GM10266 (cell line): ENCODE measurements at regions not wholly inside any gene's neighbourhood (a gene's known extent, or its start where the extent isn't known, plus 50 kb on each side); places are given as distances from the start of the nearest gene placed in this dataset.

Experiments used
- DNase-seq: peaks from one replicate; pipeline ENCODE4 v3.0.0; 2012; ENCODE audit errors: extremely low spot score
- TF ChIP-seq, protein P1 (sequence below): IDR thresholded peaks from 2 replicates; pipeline ENCODE4 v1.5.1; 2012; ENCODE audit warnings: mild to moderate bottlenecking, low read depth; ENCODE audit not compliant: control insufficient read depth, insufficient read depth; ENCODE audit errors: missing control alignments

DNA sequence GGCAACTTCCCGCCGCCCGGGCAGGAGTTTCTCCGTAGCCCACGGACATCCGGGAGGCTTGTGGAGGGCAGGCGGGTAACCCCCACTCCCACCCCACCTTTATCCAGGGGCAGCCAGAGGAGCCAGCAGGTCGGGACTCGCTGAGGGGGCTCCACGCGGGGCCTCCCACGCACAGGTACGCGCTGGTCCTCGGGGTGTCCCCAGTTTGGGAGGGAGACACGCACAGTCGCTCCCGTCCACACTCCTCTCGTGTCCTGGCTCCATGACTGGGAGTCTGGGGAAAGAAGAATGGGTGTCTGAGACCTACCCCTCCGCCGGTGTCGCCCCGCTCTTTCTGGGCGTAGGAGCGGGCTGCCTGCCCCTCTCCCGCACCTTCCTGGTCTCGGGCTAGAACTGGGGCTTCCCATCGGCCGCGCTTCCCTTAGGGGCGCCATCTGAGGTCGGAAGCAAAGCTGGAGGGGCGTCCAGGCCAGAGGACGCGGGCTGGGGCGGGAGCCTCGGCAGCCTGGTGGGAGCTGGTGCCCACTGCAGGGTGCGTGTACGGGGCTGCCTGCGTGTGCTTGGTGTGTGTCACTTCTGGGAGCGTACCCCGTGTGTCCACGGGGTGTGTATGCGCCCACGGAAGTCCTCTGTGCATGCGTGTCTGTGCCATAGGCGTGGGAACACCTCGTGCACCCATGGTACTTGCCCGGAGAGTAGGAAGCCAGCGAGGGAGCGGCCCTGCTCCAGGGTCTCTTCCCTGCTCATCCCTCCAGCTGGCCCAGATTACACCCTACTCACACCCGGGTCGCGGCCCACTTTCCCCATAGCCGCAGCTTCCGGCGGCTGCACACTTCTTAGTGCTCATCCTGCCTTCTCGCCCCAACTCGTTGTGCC lies 73.0 kb upstream of the LEP start:
- DNase-seq: no peak
- TF ChIP-seq, protein P1, sequence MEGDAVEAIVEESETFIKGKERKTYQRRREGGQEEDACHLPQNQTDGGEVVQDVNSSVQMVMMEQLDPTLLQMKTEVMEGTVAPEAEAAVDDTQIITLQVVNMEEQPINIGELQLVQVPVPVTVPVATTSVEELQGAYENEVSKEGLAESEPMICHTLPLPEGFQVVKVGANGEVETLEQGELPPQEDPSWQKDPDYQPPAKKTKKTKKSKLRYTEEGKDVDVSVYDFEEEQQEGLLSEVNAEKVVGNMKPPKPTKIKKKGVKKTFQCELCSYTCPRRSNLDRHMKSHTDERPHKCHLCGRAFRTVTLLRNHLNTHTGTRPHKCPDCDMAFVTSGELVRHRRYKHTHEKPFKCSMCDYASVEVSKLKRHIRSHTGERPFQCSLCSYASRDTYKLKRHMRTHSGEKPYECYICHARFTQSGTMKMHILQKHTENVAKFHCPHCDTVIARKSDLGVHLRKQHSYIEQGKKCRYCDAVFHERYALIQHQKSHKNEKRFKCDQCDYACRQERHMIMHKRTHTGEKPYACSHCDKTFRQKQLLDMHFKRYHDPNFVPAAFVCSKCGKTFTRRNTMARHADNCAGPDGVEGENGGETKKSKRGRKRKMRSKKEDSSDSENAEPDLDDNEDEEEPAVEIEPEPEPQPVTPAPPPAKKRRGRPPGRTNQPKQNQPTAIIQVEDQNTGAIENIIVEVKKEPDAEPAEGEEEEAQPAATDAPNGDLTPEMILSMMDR: no peak

DNA sequence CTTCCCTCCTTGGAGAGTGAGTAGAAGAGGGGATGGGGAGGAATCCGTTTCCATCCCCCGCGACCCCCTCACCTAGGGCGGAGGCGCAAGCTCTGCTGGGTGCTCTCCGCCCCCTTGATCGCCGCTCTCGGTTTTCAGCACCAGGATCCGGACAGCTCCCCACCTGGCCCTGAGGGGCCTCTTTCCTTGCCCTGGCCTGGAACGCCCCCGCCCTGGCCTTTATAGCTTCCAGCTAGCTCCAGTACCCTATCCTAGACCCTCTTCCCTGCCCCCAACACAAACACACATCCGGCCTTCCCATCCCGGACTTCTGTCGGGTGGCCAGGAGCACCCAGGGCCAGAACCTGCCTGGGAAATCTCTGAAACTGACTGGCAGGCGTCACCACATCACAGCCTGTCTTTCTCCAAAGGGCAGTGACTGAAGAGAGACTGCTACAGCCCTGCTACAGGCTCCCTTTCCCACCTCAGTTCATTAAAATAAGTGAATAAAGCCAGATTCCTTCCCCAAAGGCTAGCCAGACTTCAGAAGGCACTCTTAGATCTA lies 72.3 kb upstream of the LEP start:
- peak; percentile 53 for DNase-seq
- TF ChIP-seq, protein P1: no peak

DNA sequence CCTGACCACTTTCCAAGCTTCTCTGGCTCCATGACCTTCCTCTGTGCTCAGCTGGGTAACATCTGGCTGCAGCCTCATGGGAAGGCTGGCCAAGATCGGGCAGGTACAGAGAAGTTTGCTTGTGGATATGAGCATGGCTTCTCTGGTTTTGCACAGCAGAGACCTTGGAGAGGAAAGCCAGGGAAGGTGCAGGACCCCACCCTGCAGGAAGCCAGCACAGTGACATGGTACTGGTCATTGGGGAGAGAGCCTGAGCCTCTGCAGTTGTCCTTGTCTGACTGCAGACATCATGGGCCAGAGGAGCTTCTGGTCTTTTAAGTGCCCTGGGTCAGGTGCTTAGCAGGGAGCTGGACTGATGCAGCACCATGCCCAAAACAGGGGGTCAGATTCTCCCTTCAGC lies 70.6 kb upstream of the LEP start:
- TF ChIP-seq, protein P1: no peak
- no peak for DNase-seq

DNA sequence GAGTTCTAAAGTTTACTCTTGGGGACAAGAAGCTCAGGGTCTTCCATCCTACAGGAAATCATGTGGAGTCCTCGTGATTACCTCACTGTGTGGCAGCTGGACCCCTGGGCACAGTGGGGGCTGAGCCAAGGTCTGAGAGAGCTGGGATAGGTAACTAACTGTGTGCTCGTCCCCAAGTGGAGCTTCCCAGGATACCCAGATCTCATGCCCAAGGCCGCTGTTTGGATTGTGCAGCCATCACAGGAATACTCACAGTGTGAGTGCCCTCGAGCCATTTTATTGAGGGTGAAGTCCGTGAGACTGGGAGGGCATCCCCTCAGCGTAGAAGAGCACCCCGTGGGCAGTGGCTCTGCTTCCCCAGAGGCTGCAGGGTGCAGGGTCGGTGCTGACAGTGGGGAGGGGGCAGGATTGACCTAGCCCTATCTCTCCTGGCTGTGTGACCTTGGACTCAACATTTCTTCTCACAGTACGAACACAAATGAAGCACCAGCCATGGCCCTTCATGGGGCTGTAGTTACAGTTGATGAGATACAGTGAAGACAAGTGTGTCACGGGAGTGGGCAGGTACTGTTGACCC lies 69.6 kb upstream of the LEP start:
- DNase-seq: no peak
- TF ChIP-seq, protein P1: no peak

DNA sequence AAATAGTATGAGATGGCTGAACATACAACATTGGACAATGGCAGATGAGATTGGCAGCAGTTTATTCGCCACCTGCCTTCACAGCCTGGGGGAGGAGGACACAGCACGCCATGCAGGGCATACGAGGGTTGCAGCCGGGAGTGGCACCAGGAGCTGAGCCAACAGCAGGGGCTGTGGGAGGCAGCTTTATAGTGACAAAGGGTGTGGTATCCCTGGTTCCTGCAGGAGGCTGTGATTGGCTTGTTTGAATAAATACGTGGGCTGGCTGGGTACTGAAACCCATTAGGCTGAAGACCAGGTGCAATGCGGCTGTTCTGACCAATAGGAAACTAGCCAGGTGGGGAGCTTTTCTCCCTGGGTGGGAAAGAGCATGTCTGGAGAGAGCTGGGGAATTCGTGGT lies 68.9 kb upstream of the LEP start:
- no peak for DNase-seq
- TF ChIP-seq, protein P1: no peak

DNA sequence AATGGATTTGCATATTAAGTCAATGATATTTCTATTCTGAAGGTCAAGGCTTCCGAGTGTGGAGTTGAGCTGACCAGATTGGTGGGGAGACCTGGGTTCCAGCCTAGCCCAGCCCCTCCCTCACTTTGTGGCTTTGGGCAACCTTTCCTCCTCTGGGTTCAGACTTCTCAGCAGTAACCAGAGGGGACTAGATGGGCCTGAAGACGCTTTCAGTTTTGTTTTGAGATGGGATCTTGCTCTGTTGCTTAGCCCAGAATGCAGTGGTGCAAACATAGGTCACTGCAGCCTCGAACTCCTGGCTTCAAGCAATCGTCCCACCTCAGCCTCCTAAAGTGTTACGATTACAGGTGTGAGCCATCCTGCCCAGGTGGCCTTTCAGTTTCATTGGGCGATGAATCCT lies 68.1 kb upstream of the LEP start:
- TF ChIP-seq, protein P1: no peak
- no peak for DNase-seq

DNA sequence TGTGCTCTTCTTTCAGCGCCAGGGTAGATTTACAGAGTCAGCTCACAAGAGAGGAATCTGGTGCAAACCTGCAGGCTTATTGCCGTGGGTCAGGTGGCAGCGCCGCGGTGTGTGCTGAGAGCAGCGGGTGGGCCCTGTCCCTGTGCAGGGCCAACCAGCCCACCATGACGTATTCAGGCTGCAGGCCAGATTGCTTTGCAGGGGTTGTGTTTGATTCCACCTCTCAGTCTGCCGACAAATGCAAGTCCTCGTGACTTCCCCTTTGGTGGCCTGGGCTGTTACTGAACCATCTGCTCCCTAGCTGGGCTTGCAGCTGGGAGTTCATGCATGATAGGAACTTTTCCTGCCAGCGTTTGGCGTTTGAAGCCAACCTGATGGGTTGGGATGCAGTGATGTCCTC lies 66.7 kb upstream of the LEP start:
- DNase-seq: no peak
- TF ChIP-seq, protein P1: no peak
